ENCODE measurements at regions not wholly inside any gene's neighbourhood (a gene's known extent, or its start where the extent isn't known, plus 50 kb on each side); places are given as distances from the start of the nearest gene placed in this dataset.

DNA sequence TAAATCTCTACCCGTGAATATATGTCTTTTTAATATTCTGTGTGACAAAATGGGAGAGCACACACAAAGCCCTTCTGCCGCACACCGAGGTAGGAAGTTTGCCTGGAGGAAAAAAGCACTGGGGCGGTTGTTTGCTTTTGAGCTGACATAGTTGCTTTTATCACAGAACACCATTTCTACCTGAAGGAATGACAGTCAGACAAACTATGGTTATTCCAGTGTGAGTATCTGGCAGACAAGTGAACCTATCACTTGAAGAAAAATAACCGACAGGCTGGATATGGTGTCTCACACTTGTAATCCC is 67.6 kb upstream of the SERTAD2 start:
- H3F3A ChIP-seq (ENCODE audit: insufficient read depth, low read length): no peaks in the 10 kb centered on the region
- H3K27me3 ChIP-seq (ENCODE audit: insufficient read depth, low read length): no peaks in the 10 kb centered on the region
- H3K27ac ChIP-seq (ENCODE audit: low read depth, low read length, poor library complexity, severe bottlenecking): peak overlapping the region; percentile 55
- H4K20me1 ChIP-seq (ENCODE audit: insufficient read depth, low read length): no peaks in the 10 kb centered on the region
- no peak overlapping the region for H2AFZ ChIP-seq (ENCODE audit: low read length)
- 0 out of 2 replicates have a peak, but pooled peaks cover 8% of the 10 kb centered on the region for H3K79me2 ChIP-seq (ENCODE audit: insufficient read depth, low read length)
- H3K4me1 ChIP-seq (ENCODE audit: insufficient read depth, low read length, severe bottlenecking): peaks cover 81% of the 10 kb centered on the region
- H3K9me2 ChIP-seq (ENCODE audit: low read depth, low read length): no peaks in the 10 kb centered on the region
- H3K4me3 ChIP-seq (ENCODE audit: low read depth, low read length, poor library complexity, severe bottlenecking): no peak overlapping the region
- no peak for TF ChIP-seq EZH2 (IDR thresholded peaks at IDR 0.05; ENCODE audit: borderline replicate concordance, low read length)
- no peak for TF ChIP-seq CTCF (IDR thresholded peaks at IDR 0.05; ENCODE audit: low read length)
- H3K36me3 ChIP-seq (ENCODE audit: insufficient read depth, low read length): no peaks in the 10 kb centered on the region
- H3K4me2 ChIP-seq (ENCODE audit: low read length): peak overlapping the region; percentile 41
- peak overlapping the region; percentile 18; the same call in 1 of the 2 replicates for H3K9ac ChIP-seq (ENCODE audit: low read length)
- H3K9me3 ChIP-seq (ENCODE audit: low read length): no peaks in the 10 kb centered on the region

DNA sequence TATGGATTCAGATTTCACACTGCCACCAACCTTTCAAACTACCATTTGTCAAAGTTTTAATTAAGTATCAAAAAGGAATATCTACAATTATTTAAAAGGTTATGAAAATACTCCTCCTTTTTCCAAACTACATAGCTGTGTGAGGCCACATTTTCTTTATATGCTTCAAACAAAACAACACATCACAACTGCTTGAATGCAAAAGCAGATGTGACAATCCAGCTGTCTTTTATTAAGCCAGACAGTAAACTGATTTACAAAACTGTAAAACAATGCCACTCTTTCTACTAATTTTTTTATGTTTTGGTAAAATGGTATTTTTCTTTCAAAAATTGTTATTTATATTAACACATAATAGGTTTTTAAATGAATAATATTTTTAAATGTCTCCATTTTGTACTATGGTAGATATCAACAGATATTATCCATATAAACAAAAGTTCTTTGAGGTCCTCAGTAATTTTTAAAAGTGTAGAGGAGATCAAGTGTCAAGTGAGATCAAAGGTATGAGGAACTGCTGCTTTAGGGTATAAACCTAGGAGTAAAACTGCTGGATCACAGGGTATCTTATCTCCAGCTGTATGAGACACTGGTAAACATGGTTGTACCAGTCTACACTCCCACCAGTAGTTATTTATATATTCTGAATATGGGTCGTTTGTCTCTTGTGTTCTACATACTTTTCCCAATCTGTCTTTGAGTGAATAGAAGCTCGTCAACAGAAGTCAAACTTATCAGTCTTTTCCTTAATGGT is 68.8 kb upstream of the SERTAD2 start:
- Histone ChIP-seq H3K9me2 (ENCODE audit: low read depth, low read length) (no peaks in the 10 kb centered on the region), H3K9ac (ENCODE audit: low read length) (no peak overlapping the region), H2AFZ (ENCODE audit: low read length) (no peak overlapping the region), H3K4me1 (ENCODE audit: insufficient read depth, low read length, severe bottlenecking) (peaks cover 93% of the 10 kb centered on the region), H3K27me3 (ENCODE audit: insufficient read depth, low read length) (no peaks in the 10 kb centered on the region), H4K20me1 (ENCODE audit: insufficient read depth, low read length) (no peaks in the 10 kb centered on the region), H3K9me3 (ENCODE audit: low read length) (no peaks in the 10 kb centered on the region), H3K36me3 (ENCODE audit: insufficient read depth, low read length) (no peaks in the 10 kb centered on the region), H3K79me2 (ENCODE audit: insufficient read depth, low read length) (0 out of 2 replicates have a peak, but pooled peaks cover 8% of the 10 kb centered on the region), H3F3A (ENCODE audit: insufficient read depth, low read length) (peaks cover 4% of the 10 kb centered on the region; the same call in 1 of the 2 replicates), H3K27ac (ENCODE audit: low read depth, low read length, poor library complexity, severe bottlenecking) (peak overlapping the region; percentile 52), H3K4me3 (ENCODE audit: low read depth, low read length, poor library complexity, severe bottlenecking) (no peak overlapping the region), H3K4me2 (ENCODE audit: low read length) (peak overlapping the region; percentile 4; the same call in 1 of the 2 replicates)
- TF ChIP-seq CTCF (IDR thresholded peaks at IDR 0.05; ENCODE audit: low read length): no peak
- no peak for TF ChIP-seq EZH2 (IDR thresholded peaks at IDR 0.05; ENCODE audit: borderline replicate concordance, low read length)

DNA sequence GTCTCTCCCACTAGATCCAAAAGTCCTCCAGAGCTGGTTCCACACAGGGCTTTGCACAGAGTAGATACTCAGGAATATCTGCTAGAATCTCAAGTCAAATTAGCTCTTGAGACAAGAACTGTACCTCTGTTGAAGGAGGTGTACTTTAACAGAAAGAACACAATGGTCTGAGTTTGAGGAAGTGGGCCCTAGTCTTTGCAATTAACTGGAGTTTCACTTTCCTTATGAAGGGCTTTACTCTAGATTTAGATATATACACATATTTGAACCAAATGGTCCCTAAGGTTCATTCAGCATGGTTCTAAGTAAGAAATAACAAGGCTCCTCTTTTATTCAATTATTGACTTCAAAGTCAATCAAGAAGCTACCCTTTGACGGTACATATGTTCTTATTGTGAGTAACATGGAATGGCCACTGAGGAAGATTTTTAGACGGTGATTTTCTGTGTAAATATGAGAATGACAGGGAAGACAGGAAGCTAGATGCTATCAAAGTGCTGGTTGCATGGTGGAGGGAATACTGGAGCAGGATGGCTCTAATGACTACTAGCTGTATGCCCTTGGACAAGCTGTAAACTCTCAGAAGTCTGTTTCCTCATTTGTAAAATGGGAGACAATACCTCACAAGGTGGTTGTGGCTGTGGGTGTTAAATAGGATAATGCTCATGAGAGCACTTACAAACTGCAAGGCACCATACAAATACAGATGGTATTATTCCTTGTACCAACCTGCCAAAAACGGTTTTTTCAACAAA is 73.5 kb upstream of the SERTAD2 start:
- Histone ChIP-seq H4K20me1 (ENCODE audit: insufficient read depth, low read length) (no peaks in the 10 kb centered on the region), H3K27ac (ENCODE audit: low read depth, low read length, poor library complexity, severe bottlenecking) (peak overlapping the region; percentile 99), H3K9ac (ENCODE audit: low read length) (peak overlapping the region; percentile 67), H3K36me3 (ENCODE audit: insufficient read depth, low read length) (no peaks in the 10 kb centered on the region), H3F3A (ENCODE audit: insufficient read depth, low read length) (peaks cover 11% of the 10 kb centered on the region; the same call in 1 of the 2 replicates), H3K79me2 (ENCODE audit: insufficient read depth, low read length) (0 out of 2 replicates have a peak, but pooled peaks cover 10% of the 10 kb centered on the region), H3K27me3 (ENCODE audit: insufficient read depth, low read length) (no peaks in the 10 kb centered on the region), H3K4me1 (ENCODE audit: insufficient read depth, low read length, severe bottlenecking) (peaks cover 94% of the 10 kb centered on the region), H2AFZ (ENCODE audit: low read length) (no peak overlapping the region), H3K4me2 (ENCODE audit: low read length) (peak overlapping the region; percentile 75), H3K4me3 (ENCODE audit: low read depth, low read length, poor library complexity, severe bottlenecking) (peak overlapping the region; percentile 52), H3K9me3 (ENCODE audit: low read length) (no peaks in the 10 kb centered on the region), H3K9me2 (ENCODE audit: low read depth, low read length) (no peaks in the 10 kb centered on the region)
- TF ChIP-seq EZH2 (IDR thresholded peaks at IDR 0.05; ENCODE audit: borderline replicate concordance, low read length) (no peak), CTCF (IDR thresholded peaks at IDR 0.05; ENCODE audit: low read length) (no peak)

Data from OCI-LY1 (cell line).